Vagina (tissue), 2 donors: ENCODE measurements at regions not wholly inside any gene's neighbourhood (a gene's known extent, or its start where the extent isn't known, plus 50 kb on each side); places are given as distances from the start of the nearest gene placed in this dataset.

Experiments used
- CTCF ChIP-seq, 3 experiments: fragments of 450-650 bp in 2 of 3; fragments of 200-600 bp in 1 of 3; sonication (generic) in 1 of 3; IDR thresholded peaks; one replicate each; pipeline ENCODE4 v1.5.1; 2017 to 2019; ENCODE audit warnings: antibody characterized with exemption in 3 of 3, mild to moderate bottlenecking in 2 of 3, moderate library complexity in 2 of 3
- POLR2A ChIP-seq, 2 donors: fragments of 450-650 bp; IDR thresholded peaks; one replicate each; pipeline ENCODE4 v1.6.1; 2017; ENCODE audit warnings: antibody characterized with exemption in 2 of 2, mild to moderate bottlenecking in 2 of 2, moderate library complexity in 2 of 2

DNA sequence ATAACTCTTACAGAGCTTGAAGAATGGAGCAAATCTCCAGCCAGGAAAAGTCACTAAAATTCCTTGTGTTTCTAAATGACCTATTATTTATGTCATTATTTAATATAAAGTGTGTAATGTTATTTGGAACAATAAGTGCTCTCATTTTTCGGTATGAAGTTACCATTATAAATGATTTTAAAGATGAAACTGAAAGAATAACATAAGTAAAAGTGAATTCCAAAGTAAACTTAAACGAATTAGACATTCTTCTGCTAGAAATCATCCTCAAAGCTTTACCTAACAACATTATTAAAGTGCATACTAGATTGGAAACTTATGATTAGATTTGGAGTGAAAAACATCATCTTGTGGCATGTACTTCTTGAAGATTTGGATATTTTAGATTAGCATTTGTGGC lies 897.2 kb upstream of the CDH2 start:
- TF ChIP-seq CTCF (IDR thresholded peaks at IDR 0.05), result no peak
- no peak for TF ChIP-seq POLR2A (IDR thresholded peaks at IDR 0.05)
